GM18867 (cell line): ENCODE measurements at regions not wholly inside any gene's neighbourhood (a gene's known extent, or its start where the extent isn't known, plus 50 kb on each side); places are given as distances from the start of the nearest gene placed in this dataset.
"Not testable (repeated sequence)": the region's sequence is repeated elsewhere in the genome, so short reads cannot be mapped to it uniquely, and the experiment has no call there.

Experiments
- ATAC-seq: cut with Tn5 transposase; IDR thresholded peaks from one replicate; pipeline ENCODE4 v1.9.1; 2021; ENCODE audit warnings: mild to moderate bottlenecking, moderate library complexity; ENCODE audit not compliant: unreplicated experiment

GRCh38 chr21:10402461-10402860, 118.9 kb upstream of the TPTE start:
- not testable (repeated sequence) for ATAC-seq

- not testable (repeated sequence) for ATAC-seq
These were observed 116.1 kb upstream of the TPTE start for GRCh38 chr21:10405331-10405730.

GRCh38 chr21:10409786-10410185, 111.6 kb upstream of the TPTE start:
- ATAC-seq = not testable (repeated sequence)

- ATAC-seq = not testable (repeated sequence)
These were observed 110.9 kb upstream of the TPTE start for GRCh38 chr21:10410354-10410929.

- ATAC-seq = not testable (repeated sequence)
These were observed 109.4 kb upstream of the TPTE start for GRCh38 chr21:10411776-10412526.

GRCh38 chr21:10412928-10413246, 108.5 kb upstream of the TPTE start:
- ATAC-seq = not testable (repeated sequence)

- ATAC-seq = not testable (repeated sequence)
These were observed 107.9 kb upstream of the TPTE start for GRCh38 chr21:10413247-10414120.

GRCh38 chr21:10414121-10414924, 107.1 kb upstream of the TPTE start:
- ATAC-seq = not testable (repeated sequence)

- not testable (repeated sequence) for ATAC-seq
These were observed 106.5 kb upstream of the TPTE start for GRCh38 chr21:10414925-10415254.

- ATAC-seq = not testable (repeated sequence)
These were observed 105.9 kb upstream of the TPTE start for GRCh38 chr21:10415456-10415855.

GRCh38 chr21:10415859-10416258, 105.5 kb upstream of the TPTE start:
- ATAC-seq = not testable (repeated sequence)

- ATAC-seq = not testable (repeated sequence)
These were observed 104.5 kb upstream of the TPTE start for GRCh38 chr21:10416691-10417447.

GRCh38 chr21:10417551-10418002, 103.8 kb upstream of the TPTE start:
- ATAC-seq = not testable (repeated sequence)

- ATAC-seq = not testable (repeated sequence)
These were observed 102.9 kb upstream of the TPTE start for GRCh38 chr21:10418250-10419048.

GRCh38 chr21:10421199-10421598, 100.2 kb upstream of the TPTE start:
- not testable (repeated sequence) for ATAC-seq

GRCh38 chr21:10421601-10422000, 99.8 kb upstream of the TPTE start:
- not testable (repeated sequence) for ATAC-seq

GRCh38 chr21:10424097-10424886, 97.1 kb upstream of the TPTE start:
- ATAC-seq = not testable (repeated sequence)

- not testable (repeated sequence) for ATAC-seq
These were observed 96.6 kb upstream of the TPTE start for GRCh38 chr21:10424887-10425145.

- ATAC-seq = no peak
These were observed 95.5 kb upstream of the TPTE start for GRCh38 chr21:10425856-10426255.
